PC-3 (cell line): ENCODE measurements at regions not wholly inside any gene's neighbourhood (a gene's known extent, or its start where the extent isn't known, plus 50 kb on each side); places are given as distances from the start of the nearest gene placed in this dataset.

Source experiments
- ATAC-seq: fragments of 200-7000 bp; cut with Tn5 transposase; 2 replicates; pipeline ENCODE4 v1.9.1; 2020; ENCODE audit warnings: mild to moderate bottlenecking, moderate library complexity
- BruUV-seq: library from RNA; stranded (reverse); fragments of 400-500 nt; replicated peaks from 2 replicates; lab custom pipeline; 2021; lab: Mats Ljungman, UMichigan
- CTCF ChIA-PET: fragments of 300-600 bp; sonication (Branson Sonifier 250); formaldehyde crosslinking; loops from one replicate; lab custom pipeline; 2022; ENCODE audit warnings: antibody characterized with exemption; lab: Charles Lee
- POLR2A ChIA-PET: fragments of 300-600 bp; sonication (Branson Sonifier 250); formaldehyde crosslinking; loops from one replicate; lab custom pipeline; 2022; ENCODE audit warnings: antibody characterized with exemption; ENCODE audit not compliant: unreplicated experiment; lab: Charles Lee
- DNase-seq: peaks from one replicate; pipeline ENCODE4 v3.0.0-alpha.2; 2015
- H2AFZ ChIP-seq: fragments of 300-600 bp; sonication (generic); 2 replicates; pipeline ENCODE4 v1.6.0; 2016; ENCODE audit warnings: antibody characterized with exemption, low read length
- H3F3A ChIP-seq: fragments of 300-600 bp; sonication (generic); one replicate; pipeline ENCODE4 v1.6.0; 2017; ENCODE audit warnings: antibody characterized with exemption, low read length, control low read depth, mild to moderate bottlenecking; ENCODE audit not compliant: unreplicated experiment
- H3K27ac ChIP-seq: fragments of 300-600 bp; sonication (generic); 2 replicates; pipeline ENCODE4 v1.5.1; 2016; ENCODE audit warnings: mild to moderate bottlenecking, low read length
- H3K27me3 ChIP-seq: fragments of 300-600 bp; sonication (generic); 2 replicates; pipeline ENCODE4 v1.6.1; 2016; ENCODE audit warnings: low read length, mixed read lengths
- H3K36me3 ChIP-seq: fragments of 300-600 bp; sonication (generic); 2 replicates; pipeline ENCODE4 v1.6.1; 2016; ENCODE audit warnings: low read depth, mixed run types, low read length, mixed read lengths
- H3K4me1 ChIP-seq: fragments of 300-600 bp; sonication (generic); 2 replicates; pipeline ENCODE4 v1.5.1; 2016; ENCODE audit warnings: low read length; ENCODE audit not compliant: insufficient read depth
- H3K4me2 ChIP-seq: fragments of 300-600 bp; sonication (generic); 2 replicates; pipeline ENCODE4 v1.6.0; 2016; ENCODE audit warnings: low read length
- H3K4me3 ChIP-seq: fragments of 300-600 bp; sonication (generic); 2 replicates; pipeline ENCODE4 v1.5.1; 2016; ENCODE audit warnings: mild to moderate bottlenecking, low read length, mixed read lengths
- H3K79me2 ChIP-seq: fragments of 300-600 bp; sonication (generic); 2 replicates; pipeline ENCODE4 v1.6.1; 2017; ENCODE audit warnings: low read length, mixed read lengths
- H3K9ac ChIP-seq: fragments of 300-600 bp; sonication (generic); 2 replicates; pipeline ENCODE4 v1.6.0; 2016; ENCODE audit warnings: mild to moderate bottlenecking, low read length
- H3K9me2 ChIP-seq: fragments of 300-600 bp; sonication (generic); replicated peaks from 2 replicates; pipeline ENCODE4 v1.6.1; 2016; ENCODE audit warnings: mixed run types, low read length, mixed read lengths
- H3K9me3 ChIP-seq: fragments of 300-600 bp; sonication (generic); 2 replicates; pipeline ENCODE4 v1.6.1; 2016; ENCODE audit warnings: low read length, mixed read lengths
- H4K20me1 ChIP-seq: fragments of 300-600 bp; sonication (generic); 2 replicates; pipeline ENCODE4 v1.6.1; 2016; ENCODE audit warnings: low read length, mixed read lengths
- EZH2 ChIP-seq: fragments of 300-600 bp; sonication (generic); IDR thresholded peaks from one replicate; pipeline ENCODE4 v1.6.1; 2017; ENCODE audit warnings: antibody characterized with exemption, mild to moderate bottlenecking, low read length; ENCODE audit not compliant: unreplicated experiment
- EZH2phosphoT487 ChIP-seq: fragments of 300-600 bp; sonication (generic); IDR thresholded peaks from 2 replicates; pipeline ENCODE4 v1.6.1; 2018; ENCODE audit warnings: mild to moderate bottlenecking, antibody characterized with exemption, low read length, borderline replicate concordance
- intact Hi-C: fragments of 100-400 bp; cut with micrococcal nuclease; formaldehyde crosslinking; loops from 2 replicates; pipeline ENCODE4 v1.9.0; 2023
- TF ChIP-seq, protein P1 (sequence below): fragments of 300-600 bp; sonication (generic); conservative IDR thresholded peaks from 2 replicates; pipeline ENCODE4 v1.5.1; 2017; ENCODE audit warnings: antibody characterized with exemption, low read depth, mild to moderate bottlenecking, low read length

GRCh38 chr6:14216946-14217684 is 99.5 kb downstream of the CD83 start:
- ATAC-seq (no peak), DNase-seq (no peak)
- TF ChIP-seq EZH2 (no peak), EZH2phosphoT487 (no peak)
- TF ChIP-seq, protein P1, sequence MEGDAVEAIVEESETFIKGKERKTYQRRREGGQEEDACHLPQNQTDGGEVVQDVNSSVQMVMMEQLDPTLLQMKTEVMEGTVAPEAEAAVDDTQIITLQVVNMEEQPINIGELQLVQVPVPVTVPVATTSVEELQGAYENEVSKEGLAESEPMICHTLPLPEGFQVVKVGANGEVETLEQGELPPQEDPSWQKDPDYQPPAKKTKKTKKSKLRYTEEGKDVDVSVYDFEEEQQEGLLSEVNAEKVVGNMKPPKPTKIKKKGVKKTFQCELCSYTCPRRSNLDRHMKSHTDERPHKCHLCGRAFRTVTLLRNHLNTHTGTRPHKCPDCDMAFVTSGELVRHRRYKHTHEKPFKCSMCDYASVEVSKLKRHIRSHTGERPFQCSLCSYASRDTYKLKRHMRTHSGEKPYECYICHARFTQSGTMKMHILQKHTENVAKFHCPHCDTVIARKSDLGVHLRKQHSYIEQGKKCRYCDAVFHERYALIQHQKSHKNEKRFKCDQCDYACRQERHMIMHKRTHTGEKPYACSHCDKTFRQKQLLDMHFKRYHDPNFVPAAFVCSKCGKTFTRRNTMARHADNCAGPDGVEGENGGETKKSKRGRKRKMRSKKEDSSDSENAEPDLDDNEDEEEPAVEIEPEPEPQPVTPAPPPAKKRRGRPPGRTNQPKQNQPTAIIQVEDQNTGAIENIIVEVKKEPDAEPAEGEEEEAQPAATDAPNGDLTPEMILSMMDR, result no peak
- ChIA-PET POLR2A (no interaction called here), CTCF (no interaction called here)
- no peaks in the 10 kb centered on the region for H3F3A ChIP-seq
- no peaks in the 10 kb centered on the region for H3K36me3 ChIP-seq
- intact Hi-C loops, result loop anchor here (10.0 kb wide), 1 partner anchor 238 kb away; no protein-coding TSS in a partner anchor
- no peak overlapping the region for H2AFZ ChIP-seq
- no peak overlapping the region for H3K27ac ChIP-seq
- H3K27me3 ChIP-seq, result no peaks in the 10 kb centered on the region
- no peaks in the 10 kb centered on the region for H3K79me2 ChIP-seq
- H4K20me1 ChIP-seq, result no peaks in the 10 kb centered on the region
- H3K9me3 ChIP-seq, result no peaks in the 10 kb centered on the region
- H3K4me2 ChIP-seq, result no peak overlapping the region
- peaks cover under 1% of the 10 kb centered on the region for H3K4me1 ChIP-seq
- H3K9me2 ChIP-seq, result no peaks in the 10 kb centered on the region
- BruUV-seq, result no TSS peak
- no peak overlapping the region for H3K9ac ChIP-seq
- H3K4me3 ChIP-seq, result no peak overlapping the region

DNA sequence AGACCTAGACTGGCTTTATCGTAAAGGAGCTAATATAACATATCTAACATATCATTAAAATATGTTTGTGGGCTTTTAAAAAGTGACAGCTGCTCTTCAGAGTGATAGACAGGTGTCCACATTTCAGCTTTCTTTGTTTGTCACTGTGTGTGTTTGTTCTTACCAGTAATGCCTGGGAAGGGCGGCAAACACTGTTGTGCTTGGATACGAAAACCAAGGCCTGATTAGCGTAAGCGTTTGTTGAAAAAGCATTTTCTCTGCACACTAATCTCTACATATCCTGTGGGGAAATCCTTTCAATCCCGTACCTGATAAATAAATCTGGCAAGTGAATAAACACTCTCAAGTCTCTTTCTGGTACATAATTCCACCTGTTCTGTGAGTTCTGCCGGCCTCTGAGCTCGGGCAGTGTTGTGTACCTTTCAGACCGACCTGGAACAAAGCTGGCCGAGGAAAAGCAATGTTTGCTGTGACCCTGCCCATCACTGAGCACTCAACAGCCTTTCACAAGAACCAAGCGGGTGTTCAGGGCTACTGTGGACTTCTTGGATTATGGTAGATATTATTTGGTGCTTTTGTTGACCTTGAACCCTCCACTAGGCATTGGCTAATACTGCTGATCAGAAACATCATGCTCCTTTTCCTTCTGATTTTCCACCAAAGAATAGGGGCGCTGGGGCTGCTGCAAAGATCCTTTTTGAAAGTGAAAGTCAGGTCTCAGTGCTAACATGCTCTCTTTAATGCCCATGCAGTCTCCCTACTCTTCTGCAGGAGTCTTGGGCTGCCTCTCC is 100.4 kb downstream of the CD83 start:
- H3K36me3 ChIP-seq, result no peaks in the 10 kb centered on the region
- no peaks in the 10 kb centered on the region for H3K4me1 ChIP-seq
- no peaks in the 10 kb centered on the region for H3K9me2 ChIP-seq
- ChIA-PET CTCF (no interaction called here), POLR2A (no interaction called here)
- H4K20me1 ChIP-seq, result no peaks in the 10 kb centered on the region
- no peak overlapping the region for H3K4me3 ChIP-seq
- no peaks in the 10 kb centered on the region for H3K27me3 ChIP-seq
- no peak overlapping the region for H3K27ac ChIP-seq
- peak overlapping the region; percentile 21; the same call in 1 of the 2 replicates for H2AFZ ChIP-seq
- no peaks in the 10 kb centered on the region for H3K79me2 ChIP-seq
- peak overlapping the region; percentile 15; the same call in 1 of the 2 replicates for H3K4me2 ChIP-seq
- no peak for ATAC-seq
- H3K9me3 ChIP-seq, result no peaks in the 10 kb centered on the region
- no peak overlapping the region for H3K9ac ChIP-seq
- H3F3A ChIP-seq, result no peaks in the 10 kb centered on the region
- intact Hi-C loops, result loop anchor here (10.0 kb wide), 1 partner anchor 237 kb away; no protein-coding TSS in a partner anchor
- TF ChIP-seq EZH2 (no peak), EZH2phosphoT487 (no peak)
- TF ChIP-seq, protein P1, result no peak
- no peak for DNase-seq
- no TSS peak for BruUV-seq
